ENCODE measurements at regions not wholly inside any gene's neighbourhood (a gene's known extent, or its start where the extent isn't known, plus 50 kb on each side); places are given as distances from the start of the nearest gene placed in this dataset.

- TF ChIP-seq RFX5 (IDR thresholded peaks at IDR 0.05; ENCODE audit: low read depth, low read length), result no peak
These were observed 456.1 kb upstream of the PROX1 start (continued) for GRCh38 chr1:213531369-213532310.

GRCh38 chr1:213533125-213533524 is 454.6 kb upstream of the PROX1 start:
- Histone ChIP-seq H3K4me2 (ENCODE audit: low read depth, low read length) (no peak overlapping the region), H2BK120ac (ENCODE audit: low read depth, low read length) (no peak overlapping the region), H3K14ac (replicated peaks; ENCODE audit: low read depth, low read length) (no peak overlapping the region), H3K9me1 (ENCODE audit: insufficient read depth, low read length) (no peaks in the 10 kb centered on the region), H3K27me3 (ENCODE audit: control insufficient read depth, insufficient read depth, low read length) (no peaks in the 10 kb centered on the region), H3K36me3 (ENCODE audit: control insufficient read depth, insufficient read depth, low read length) (no peaks in the 10 kb centered on the region), H3K56ac (ENCODE audit: extremely low read depth, insufficient read depth, low read length) (no peak overlapping the region), H4K8ac (ENCODE audit: low read depth in 2 of 2, low read length in 2 of 2) (no peak overlapping the region), H4K5ac (ENCODE audit: low read depth, low read length) (no peak overlapping the region), H3K79me1 (ENCODE audit: low read depth in 1 of 2, low read length in 2 of 2) (no peaks in the 10 kb centered on the region), H3K4me1 (ENCODE audit: control insufficient read depth, insufficient read depth, low read length) (no peaks in the 10 kb centered on the region), H3K18ac (ENCODE audit: low read depth, low read length) (no peak overlapping the region), H3K9me3 (ENCODE audit: control insufficient read depth, insufficient read depth, low read length) (peaks cover 16% of the 10 kb centered on the region), H3K27ac (ENCODE audit: insufficient read depth, low read length) (no peak overlapping the region), H3K9ac (ENCODE audit: low read depth, low read length) (no peak overlapping the region), H4K20me1 (ENCODE audit: insufficient read depth, low read length) (no peaks in the 10 kb centered on the region), H3K4ac (ENCODE audit: low read depth, low read length) (no peak overlapping the region), H3K23ac (ENCODE audit: low read depth, low read length) (no peak overlapping the region), H4K91ac (ENCODE audit: insufficient read depth, low read depth, low read length) (no peak overlapping the region), H2AK5ac (ENCODE audit: low read depth, low read length) (no peak overlapping the region), H2BK15ac (ENCODE audit: low read depth, low read length) (no peak overlapping the region), H3K4me3 (ENCODE audit: insufficient read depth, low read depth, low read length) (no peak overlapping the region), H2AK9ac (replicated peaks; ENCODE audit: low read depth, low read length, poor library complexity) (no peak overlapping the region), H2AFZ (replicated peaks; ENCODE audit: low read length, poor library complexity) (no peak overlapping the region), H2BK20ac (ENCODE audit: low read depth, low read length) (no peak overlapping the region), H2BK5ac (ENCODE audit: low read depth, low read length, poor library complexity, severe bottlenecking) (no peak overlapping the region)
- POLR2A ChIA-PET (ENCODE audit: unreplicated experiment), result no interaction called here
- in situ Hi-C loops (cut with MboI; ENCODE audit: low sequenced_read_pairs), result no loop called here
- BruUV-seq (replicated peaks), result no TSS peak
- CTCF ChIA-PET, result no interaction called here
- 44% methylated on average over 2 of the region's 2 CpGs; no CpG with 5 or more reads in 1 of the 2 experiments for WGBS, 2 experiments (ENCODE audit: extremely low coverage in 2 of 2, insufficient read length in 1 of 2)
- dilution Hi-C loops (cut with HindIII; ENCODE audit: low sequenced_read_pairs, unreplicated experiment), result no loop called here
- no peak for TF ChIP-seq MXI1 (IDR thresholded peaks at IDR 0.05; ENCODE audit: borderline replicate concordance, low read depth, low read length)
- TF ChIP-seq CHD1 (IDR thresholded peaks at IDR 0.05; ENCODE audit: low read depth, low read length), result no peak
- TF ChIP-seq NFE2L2 (IDR thresholded peaks at IDR 0.05; ENCODE audit: low read depth, low read length), result no peak
- no peak for TF ChIP-seq USF2 (IDR thresholded peaks at IDR 0.05; ENCODE audit: low read depth, low read length)
- no peak for TF ChIP-seq FOS (IDR thresholded peaks at IDR 0.05; ENCODE audit: low read depth, low read length)
- TF ChIP-seq CEBPB (IDR thresholded peaks at IDR 0.05; ENCODE audit: low read depth, low read length), result no peak
- TF ChIP-seq RAD21 (IDR thresholded peaks at IDR 0.05; ENCODE audit: low read length), result no peak
- TF ChIP-seq RCOR1 (IDR thresholded peaks at IDR 0.05; ENCODE audit: insufficient replicate concordance, low read length), result no peak
- no peak for DNase-seq
- intact Hi-C loops (cut with micrococcal nuclease), result no loop called here
- ATAC-seq (ENCODE audit: low read depth), result no peak

All from IMR-90 (cell line).